HUDEP-2 (cell line): ENCODE measurements at regions not wholly inside any gene's neighbourhood (a gene's known extent, or its start where the extent isn't known, plus 50 kb on each side); places are given as distances from the start of the nearest gene placed in this dataset.
"Not testable (repeated sequence)": the region's sequence is repeated elsewhere in the genome, so short reads cannot be mapped to it uniquely, and the experiment has no call there.

Experiments
- DNase-seq, 76 experiments: peaks; one replicate each; lab custom pipeline; 2025; ENCODE audit not compliant: unreplicated experiment in 76 of 76; lab: John Stamatoyannopoulos, UW

GRCh38 chr5:85517386-85517785 lies 1100.4 kb upstream of the COX7C start:
- no peak for DNase-seq

- DNase-seq, result no peak
These were observed 1084.2 kb upstream of the COX7C start for GRCh38 chr5:85533341-85534047.

- no peak for DNase-seq
These were observed 1079.4 kb upstream of the COX7C start for GRCh38 chr5:85538362-85538761.

GRCh38 chr5:85545129-85545528 lies 1072.6 kb upstream of the COX7C start:
- DNase-seq, result no peak

- no peak for DNase-seq
These were observed 1068.5 kb upstream of the COX7C start for GRCh38 chr5:85549229-85549628.

GRCh38 chr5:85549836-85550599 lies 1067.7 kb upstream of the COX7C start:
- DNase-seq, result no peak

- DNase-seq, result no peak
These were observed 1061.3 kb upstream of the COX7C start for GRCh38 chr5:85556464-85556863.

- DNase-seq, result no peak
These were observed 1041.1 kb upstream of the COX7C start for GRCh38 chr5:85576666-85577065.

- DNase-seq, result not testable (repeated sequence)
These were observed 1029.9 kb upstream of the COX7C start for GRCh38 chr5:85587806-85588205.

GRCh38 chr5:85588268-85588667 lies 1029.5 kb upstream of the COX7C start:
- not testable (repeated sequence) for DNase-seq

GRCh38 chr5:85590764-85591163 lies 1027.0 kb upstream of the COX7C start:
- no peak for DNase-seq

- DNase-seq, result no peak
These were observed 1026.4 kb upstream of the COX7C start for GRCh38 chr5:85591311-85591710.

GRCh38 chr5:85602843-85603242 lies 1014.9 kb upstream of the COX7C start:
- no peak for DNase-seq

- DNase-seq, result no peak
These were observed 1013.4 kb upstream of the COX7C start for GRCh38 chr5:85604378-85604777.

GRCh38 chr5:85604786-85605185 lies 1013.0 kb upstream of the COX7C start:
- DNase-seq, result no peak

GRCh38 chr5:85605381-85605780 lies 1012.4 kb upstream of the COX7C start:
- DNase-seq, result no peak

GRCh38 chr5:85614489-85614888 lies 1003.3 kb upstream of the COX7C start:
- no peak for DNase-seq

GRCh38 chr5:85621668-85622067 lies 996.1 kb upstream of the COX7C start:
- no peak for DNase-seq

- DNase-seq, result no peak
These were observed 989.6 kb upstream of the COX7C start for GRCh38 chr5:85628153-85628552.

GRCh38 chr5:85638495-85639125 lies 979.1 kb upstream of the COX7C start:
- DNase-seq, result not testable (repeated sequence)

GRCh38 chr5:85646036-85646435 lies 971.7 kb upstream of the COX7C start:
- DNase-seq, result no peak

- DNase-seq, result no peak
These were observed 971.1 kb upstream of the COX7C start for GRCh38 chr5:85646641-85647040.
